ENCODE measurements at regions not wholly inside any gene's neighbourhood (a gene's known extent, or its start where the extent isn't known, plus 50 kb on each side); places are given as distances from the start of the nearest gene placed in this dataset.

- no peak for DNase-seq (ENCODE audit: low spot score)
- no peak for TF ChIP-seq POLR2AphosphoS5 (IDR thresholded peaks at IDR 0.05)
- TF ChIP-seq CTCF (IDR thresholded peaks at IDR 0.05): no peak
- no peak for TF ChIP-seq POLR2A (IDR thresholded peaks at IDR 0.05)
- Histone ChIP-seq H3K4me3 (no peak overlapping the region), H3K27me3 (replicated peaks; ENCODE audit: insufficient read depth) (no peaks in the 10 kb centered on the region), H3K4me1 (replicated peaks) (no peaks in the 10 kb centered on the region), H3K9me3 (no peaks in the 10 kb centered on the region), H3K36me3 (no peaks in the 10 kb centered on the region), H3K27ac (no peak overlapping the region)
- intact Hi-C loops (cut with DNase I): no loop called here
Observed at GRCh38 chr12:106010741-106011140, 128.0 kb downstream of the NUAK1 start.
